ENCODE measurements at regions not wholly inside any gene's neighbourhood (a gene's known extent, or its start where the extent isn't known, plus 50 kb on each side); places are given as distances from the start of the nearest gene placed in this dataset.

- no peaks in the 10 kb centered on the region for H3K4me1 ChIP-seq (ENCODE audit: control insufficient read depth, insufficient read depth, low read length)
- no peak for DNase-seq
- H3K4me3 ChIP-seq (ENCODE audit: low read length) = no peak overlapping the region
- no peaks in the 10 kb centered on the region for H3K9me3 ChIP-seq (ENCODE audit: control insufficient read depth, low read depth, low read length)
- H3K36me3 ChIP-seq (ENCODE audit: control insufficient read depth, insufficient read depth, low read length) = no peaks in the 10 kb centered on the region
- no peak overlapping the region for H3K27ac ChIP-seq (ENCODE audit: low read length)
- peaks cover 3% of the 10 kb centered on the region for H3K27me3 ChIP-seq (ENCODE audit: control insufficient read depth, insufficient read depth, low read length)
Observed at GRCh38 chr16:55184052-55184451, 140.0 kb upstream of the IRX6 start.

GRCh38 chr16:55184619-55185018 is 139.4 kb upstream of the IRX6 start:
- DNase-seq = no peak
- WGBS (ENCODE audit: insufficient coverage, low lambda C conversion rate) = no CpG with 5 or more reads among the region's 3 CpGs
- H3K9me3 ChIP-seq (ENCODE audit: control insufficient read depth, low read depth, low read length) = no peaks in the 10 kb centered on the region
- H3K4me3 ChIP-seq (ENCODE audit: low read length) = no peak overlapping the region
- peaks cover 3% of the 10 kb centered on the region for H3K27me3 ChIP-seq (ENCODE audit: control insufficient read depth, insufficient read depth, low read length)
- H3K4me1 ChIP-seq (ENCODE audit: control insufficient read depth, insufficient read depth, low read length) = no peaks in the 10 kb centered on the region
- H3K36me3 ChIP-seq (ENCODE audit: control insufficient read depth, insufficient read depth, low read length) = no peaks in the 10 kb centered on the region
- no peak overlapping the region for H3K27ac ChIP-seq (ENCODE audit: low read length)

GRCh38 chr16:55189224-55189623 is 134.8 kb upstream of the IRX6 start:
- H3K27ac ChIP-seq (ENCODE audit: low read length) = no peak overlapping the region
- no peak overlapping the region for H3K4me3 ChIP-seq (ENCODE audit: low read length)
- H3K27me3 ChIP-seq (ENCODE audit: control insufficient read depth, insufficient read depth, low read length) = peaks cover 18% of the 10 kb centered on the region
- no peaks in the 10 kb centered on the region for H3K9me3 ChIP-seq (ENCODE audit: control insufficient read depth, low read depth, low read length)
- no peak for DNase-seq
- no peaks in the 10 kb centered on the region for H3K36me3 ChIP-seq (ENCODE audit: control insufficient read depth, insufficient read depth, low read length)
- H3K4me1 ChIP-seq (ENCODE audit: control insufficient read depth, insufficient read depth, low read length) = no peaks in the 10 kb centered on the region
- no CpG with 5 or more reads among the region's 6 CpGs for WGBS (ENCODE audit: insufficient coverage, low lambda C conversion rate)

GRCh38 chr16:55189682-55190636 is 134.0 kb upstream of the IRX6 start:
- WGBS (ENCODE audit: insufficient coverage, low lambda C conversion rate) = 80% methylated on average over 1 of the region's 23 CpGs
- Histone ChIP-seq H3K9me3 (ENCODE audit: control insufficient read depth, low read depth, low read length) (no peaks in the 10 kb centered on the region), H3K4me3 (ENCODE audit: low read length) (no peak overlapping the region), H3K36me3 (ENCODE audit: control insufficient read depth, insufficient read depth, low read length) (no peaks in the 10 kb centered on the region), H3K27ac (ENCODE audit: low read length) (no peak overlapping the region), H3K27me3 (ENCODE audit: control insufficient read depth, insufficient read depth, low read length) (peaks cover 18% of the 10 kb centered on the region), H3K4me1 (ENCODE audit: control insufficient read depth, insufficient read depth, low read length) (no peaks in the 10 kb centered on the region)
- DNase-seq = no peak

DNA sequence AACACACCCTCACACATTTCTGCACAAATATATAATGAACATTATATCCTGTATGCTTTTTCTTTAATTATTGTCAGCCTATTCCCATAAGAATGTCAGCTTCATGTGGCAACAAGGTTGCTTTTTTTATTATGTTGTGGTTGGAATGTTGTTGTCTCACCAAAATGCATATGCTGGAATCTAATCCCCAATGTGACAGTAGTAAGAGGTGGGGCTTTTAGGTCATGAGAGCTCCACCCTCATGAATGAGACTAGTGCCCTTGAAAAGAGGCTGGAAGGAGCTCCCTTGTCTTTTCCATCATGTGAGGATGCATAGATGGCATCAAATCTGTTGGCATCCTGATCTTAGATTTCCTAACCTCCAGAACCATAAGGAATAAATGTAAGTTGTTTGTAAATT is 131.3 kb upstream of the IRX6 start:
- DNase-seq = no peak
- H3K4me3 ChIP-seq (ENCODE audit: low read length) = no peak overlapping the region
- no peaks in the 10 kb centered on the region for H3K4me1 ChIP-seq (ENCODE audit: control insufficient read depth, insufficient read depth, low read length)

DNA sequence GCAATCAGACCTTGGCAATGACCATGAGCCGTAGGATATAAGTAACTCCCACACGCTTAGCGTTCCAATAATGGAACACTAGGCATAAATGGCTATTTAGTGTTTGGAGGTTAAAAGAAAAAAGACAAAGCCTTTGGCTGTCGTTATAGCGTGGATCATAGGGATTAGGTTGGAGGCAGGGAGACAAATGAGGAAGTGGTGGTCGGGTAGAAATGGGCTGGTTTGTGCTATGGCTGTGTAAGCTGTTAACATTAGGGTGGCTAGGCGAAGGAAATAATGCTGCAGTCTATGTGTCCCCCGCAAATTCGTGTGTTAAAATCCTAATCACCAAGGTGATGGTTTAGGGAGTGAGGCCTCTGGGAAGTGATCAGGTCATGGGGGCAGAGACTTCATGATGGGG is 120.4 kb upstream of the IRX6 start:
- Histone ChIP-seq H3K27ac (ENCODE audit: low read length) (no peak overlapping the region), H3K27me3 (ENCODE audit: control insufficient read depth, insufficient read depth, low read length) (no peaks in the 10 kb centered on the region)
- 89% methylated on average over 4 of the region's 9 CpGs for WGBS (ENCODE audit: insufficient coverage, low lambda C conversion rate)

More for the DNA sequence above, 131.3 kb upstream of the IRX6 start:
- no peak overlapping the region for H3K27ac ChIP-seq (ENCODE audit: low read length)
- H3K36me3 ChIP-seq (ENCODE audit: control insufficient read depth, insufficient read depth, low read length) = no peaks in the 10 kb centered on the region
- peaks cover 18% of the 10 kb centered on the region for H3K27me3 ChIP-seq (ENCODE audit: control insufficient read depth, insufficient read depth, low read length)
- no peaks in the 10 kb centered on the region for H3K9me3 ChIP-seq (ENCODE audit: control insufficient read depth, low read depth, low read length)

GRCh38 chr16:55204069-55204468 is 119.9 kb upstream of the IRX6 start:
- H3K27me3 ChIP-seq (ENCODE audit: control insufficient read depth, insufficient read depth, low read length) = peaks cover 1% of the 10 kb centered on the region
- H3K9me3 ChIP-seq (ENCODE audit: control insufficient read depth, low read depth, low read length) = no peaks in the 10 kb centered on the region
- no peak for DNase-seq
- no peaks in the 10 kb centered on the region for H3K36me3 ChIP-seq (ENCODE audit: control insufficient read depth, insufficient read depth, low read length)
- H3K27ac ChIP-seq (ENCODE audit: low read length) = no peak overlapping the region
- WGBS (ENCODE audit: insufficient coverage, low lambda C conversion rate) = no CpG with 5 or more reads among the region's 1 CpG
- no peaks in the 10 kb centered on the region for H3K4me1 ChIP-seq (ENCODE audit: control insufficient read depth, insufficient read depth, low read length)
- no peak overlapping the region for H3K4me3 ChIP-seq (ENCODE audit: low read length)

More for the DNA sequence above, 120.4 kb upstream of the IRX6 start:
- H3K9me3 ChIP-seq (ENCODE audit: control insufficient read depth, low read depth, low read length) = no peaks in the 10 kb centered on the region
- no peak for DNase-seq
- H3K4me3 ChIP-seq (ENCODE audit: low read length) = no peak overlapping the region
- H3K36me3 ChIP-seq (ENCODE audit: control insufficient read depth, insufficient read depth, low read length) = no peaks in the 10 kb centered on the region
- H3K4me1 ChIP-seq (ENCODE audit: control insufficient read depth, insufficient read depth, low read length) = no peaks in the 10 kb centered on the region

- H3K27ac ChIP-seq (ENCODE audit: low read length) = no peak overlapping the region
- no peaks in the 10 kb centered on the region for H3K4me1 ChIP-seq (ENCODE audit: control insufficient read depth, insufficient read depth, low read length)
- no peaks in the 10 kb centered on the region for H3K36me3 ChIP-seq (ENCODE audit: control insufficient read depth, insufficient read depth, low read length)
- DNase-seq = no peak
- peaks cover 2% of the 10 kb centered on the region for H3K27me3 ChIP-seq (ENCODE audit: control insufficient read depth, insufficient read depth, low read length)
- H3K9me3 ChIP-seq (ENCODE audit: control insufficient read depth, low read depth, low read length) = no peaks in the 10 kb centered on the region
- no peak overlapping the region for H3K4me3 ChIP-seq (ENCODE audit: low read length)
- WGBS (ENCODE audit: insufficient coverage, low lambda C conversion rate) = 100% methylated on average over 1 of the region's 2 CpGs
Observed at GRCh38 chr16:55204923-55205322, 119.1 kb upstream of the IRX6 start.

GRCh38 chr16:55207693-55208428 is 116.1 kb upstream of the IRX6 start:
- DNase-seq = no peak
- Histone ChIP-seq H3K4me3 (ENCODE audit: low read length) (no peak overlapping the region), H3K36me3 (ENCODE audit: control insufficient read depth, insufficient read depth, low read length) (no peaks in the 10 kb centered on the region), H3K9me3 (ENCODE audit: control insufficient read depth, low read depth, low read length) (no peaks in the 10 kb centered on the region), H3K27me3 (ENCODE audit: control insufficient read depth, insufficient read depth, low read length) (peaks cover 2% of the 10 kb centered on the region), H3K4me1 (ENCODE audit: control insufficient read depth, insufficient read depth, low read length) (no peaks in the 10 kb centered on the region), H3K27ac (ENCODE audit: low read length) (no peak overlapping the region)
- no CpG with 5 or more reads among the region's 7 CpGs for WGBS (ENCODE audit: insufficient coverage, low lambda C conversion rate)

DNA sequence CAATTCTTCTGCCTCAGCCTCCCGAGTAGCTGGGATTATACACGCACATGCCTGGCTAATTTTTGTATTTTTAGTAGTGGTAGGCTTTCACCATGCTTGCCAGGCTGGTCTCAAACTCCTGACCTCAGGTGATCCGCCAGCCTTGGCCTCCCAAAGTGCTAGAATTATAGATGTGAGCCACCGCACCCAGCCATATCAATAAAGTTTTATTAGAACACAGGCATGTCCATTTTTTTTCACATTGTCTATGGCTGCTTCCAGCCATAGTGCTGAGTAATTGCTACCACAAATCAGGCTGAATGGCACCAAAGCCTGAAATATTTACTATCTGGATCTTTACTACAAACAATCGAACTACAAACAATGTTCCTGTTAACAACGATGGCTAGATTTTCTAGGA is 114.4 kb upstream of the IRX6 start:
- Histone ChIP-seq H3K36me3 (ENCODE audit: control insufficient read depth, insufficient read depth, low read length) (no peaks in the 10 kb centered on the region), H3K4me3 (ENCODE audit: low read length) (no peak overlapping the region), H3K4me1 (ENCODE audit: control insufficient read depth, insufficient read depth, low read length) (no peaks in the 10 kb centered on the region), H3K27ac (ENCODE audit: low read length) (no peak overlapping the region), H3K9me3 (ENCODE audit: control insufficient read depth, low read depth, low read length) (no peaks in the 10 kb centered on the region), H3K27me3 (ENCODE audit: control insufficient read depth, insufficient read depth, low read length) (peaks cover 2% of the 10 kb centered on the region)
- no peak for DNase-seq
- WGBS (ENCODE audit: insufficient coverage, low lambda C conversion rate) = 20% methylated on average over 1 of the region's 6 CpGs
